Endothelial cell of umbilical vein (primary cell): ENCODE measurements at regions not wholly inside any gene's neighbourhood (a gene's known extent, or its start where the extent isn't known, plus 50 kb on each side); places are given as distances from the start of the nearest gene placed in this dataset.

Experiments
- CTCF ChIP-seq, 2 donors: IDR thresholded peaks; 1 replicate in 1 of 2; 2 replicates in 1 of 2; pipeline ENCODE4 v1.5.1; 2011; ENCODE audit warnings: low read length in 2 of 2, mild to moderate bottlenecking in 2 of 2, moderate library complexity in 2 of 2, control low read depth in 1 of 2, inconsistent platforms in 1 of 2, low read depth in 1 of 2; ENCODE audit not compliant: insufficient read depth in 1 of 2; ENCODE audit errors: extremely low read depth in 1 of 2
- EZH2 ChIP-seq: IDR thresholded peaks from 2 replicates; pipeline ENCODE4 v1.6.1; 2012; ENCODE audit warnings: borderline replicate concordance, low read depth, mild to moderate bottlenecking, moderate library complexity, low read length, inconsistent platforms; ENCODE audit not compliant: severe bottlenecking
- FOS ChIP-seq: IDR thresholded peaks from 2 replicates; pipeline ENCODE4 v1.6.1; 2011; ENCODE audit warnings: mild to moderate bottlenecking, low read length, moderate library complexity, borderline replicate concordance; ENCODE audit not compliant: insufficient read depth
- GATA2 ChIP-seq: IDR thresholded peaks from 2 replicates; pipeline ENCODE4 v1.7.0; 2011; ENCODE audit warnings: low read depth, mild to moderate bottlenecking, moderate library complexity, mixed read lengths, low read length; ENCODE audit not compliant: insufficient read length, insufficient read depth
- JUN ChIP-seq: IDR thresholded peaks from 2 replicates; pipeline ENCODE4 v1.6.1; 2011; ENCODE audit warnings: borderline replicate concordance, low read depth; ENCODE audit not compliant: insufficient read length, insufficient read depth
- MYC ChIP-seq: IDR thresholded peaks from one replicate; pipeline ENCODE4 v1.6.1; 2011; ENCODE audit warnings: mild to moderate bottlenecking, low read depth, low read length
- POLR2A ChIP-seq: IDR thresholded peaks from 2 replicates; pipeline ENCODE4 v1.6.1; 2012; ENCODE audit warnings: low read depth, mild to moderate bottlenecking, control low read depth, low read length
- POLR2AphosphoS5 ChIP-seq: IDR thresholded peaks from 2 replicates; pipeline ENCODE4 v1.6.1; 2012; ENCODE audit warnings: low read depth, mild to moderate bottlenecking, control low read depth, low read length, moderate library complexity; ENCODE audit not compliant: insufficient read depth
- TF ChIP-seq, protein P1 (sequence below): IDR thresholded peaks from 2 replicates; pipeline ENCODE4 v1.6.1; 2011; ENCODE audit not compliant: insufficient read depth, insufficient read length

GRCh38 chr10:124249196-124249595, 155.8 kb upstream of the CHST15 start:
- TF ChIP-seq POLR2A (no peak), GATA2 (no peak), CTCF (IDR thresholded peaks at IDR 0.05; ENCODE audit: extremely low read depth in 1 of 2, insufficient read depth in 1 of 2, low read depth in 1 of 2, low read length in 2 of 2) (no peak), EZH2 (no peak), FOS (no peak), MYC (no peak), POLR2AphosphoS5 (no peak), JUN (no peak)
- TF ChIP-seq, protein P1, sequence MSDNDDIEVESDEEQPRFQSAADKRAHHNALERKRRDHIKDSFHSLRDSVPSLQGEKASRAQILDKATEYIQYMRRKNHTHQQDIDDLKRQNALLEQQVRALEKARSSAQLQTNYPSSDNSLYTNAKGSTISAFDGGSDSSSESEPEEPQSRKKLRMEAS, result no peak
